ENCODE measurements at regions not wholly inside any gene's neighbourhood (a gene's known extent, or its start where the extent isn't known, plus 50 kb on each side); places are given as distances from the start of the nearest gene placed in this dataset.
"Not testable (repeated sequence)": the region's sequence is repeated elsewhere in the genome, so short reads cannot be mapped to it uniquely, and the experiment has no call there.

GRCh38 chr13:24985107-24985506 lies 110.8 kb upstream of the PABPC3 start:
- intact Hi-C loops (cut with DNase I): no loop called here
- Histone ChIP-seq H3K4me1 (no peaks in the 10 kb centered on the region), H3K4me3 (no peak overlapping the region), H3K9me3 (no peaks in the 10 kb centered on the region), H3K36me3 (no peaks in the 10 kb centered on the region), H3K27ac (no peak overlapping the region), H3K27me3 (ENCODE audit: low read depth) (peaks cover 45% of the 10 kb centered on the region)
- no peak for ATAC-seq
- DNase-seq: no peak
- TF ChIP-seq CTCF (IDR thresholded peaks at IDR 0.05): no peak

- DNase-seq (no peak), ATAC-seq (no peak)
- intact Hi-C loops (cut with DNase I): no loop called here
- no peaks in the 10 kb centered on the region for H3K4me1 ChIP-seq
- H3K36me3 ChIP-seq: no peaks in the 10 kb centered on the region
- TF ChIP-seq CTCF (IDR thresholded peaks at IDR 0.05): no peak
- no peak overlapping the region for H3K27ac ChIP-seq
- no peak overlapping the region for H3K4me3 ChIP-seq
- H3K9me3 ChIP-seq: no peaks in the 10 kb centered on the region
- peaks cover 45% of the 10 kb centered on the region for H3K27me3 ChIP-seq (ENCODE audit: low read depth)
These were observed 110.0 kb upstream of the PABPC3 start for GRCh38 chr13:24985896-24986295.

- Histone ChIP-seq H3K27me3 (ENCODE audit: low read depth) (peaks cover 45% of the 10 kb centered on the region), H3K27ac (no peak overlapping the region), H3K4me1 (no peaks in the 10 kb centered on the region), H3K36me3 (no peaks in the 10 kb centered on the region), H3K4me3 (no peak overlapping the region), H3K9me3 (no peaks in the 10 kb centered on the region)
- ATAC-seq (no peak), DNase-seq (no peak)
- intact Hi-C loops (cut with DNase I): no loop called here
- TF ChIP-seq CTCF (IDR thresholded peaks at IDR 0.05): no peak
These were observed 109.1 kb upstream of the PABPC3 start for GRCh38 chr13:24986826-24987225.

GRCh38 chr13:24989959-24990358 lies 106.0 kb upstream of the PABPC3 start:
- ATAC-seq; DNase-seq; intact Hi-C loops (cut with DNase I); H3K36me3 ChIP-seq; H3K4me3 ChIP-seq; H3K4me1 ChIP-seq; H3K9me3 ChIP-seq; H3K27ac ChIP-seq: not testable (repeated sequence)
- H3K27me3 ChIP-seq (ENCODE audit: low read depth): peaks cover 27% of the 10 kb centered on the region

- ATAC-seq: not testable (repeated sequence)
These were observed 103.0 kb upstream of the PABPC3 start for GRCh38 chr13:24992946-24993345.

GRCh38 chr13:24995225-24995804 lies 100.6 kb upstream of the PABPC3 start:
- DNase-seq (no peak), ATAC-seq (peak; percentile 84 to 90)

More at GRCh38 chr13:24992946-24993345, 103.0 kb upstream of the PABPC3 start:
- H3K4me3 ChIP-seq; H3K36me3 ChIP-seq; H3K9me3 ChIP-seq; intact Hi-C loops (cut with DNase I); DNase-seq; H3K4me1 ChIP-seq; H3K27ac ChIP-seq: not testable (repeated sequence)
- H3K27me3 ChIP-seq (ENCODE audit: low read depth): peaks cover 12% of the 10 kb centered on the region

More at GRCh38 chr13:24995225-24995804, 100.6 kb upstream of the PABPC3 start:
- peak; percentile 76 for TF ChIP-seq CTCF (IDR thresholded peaks at IDR 0.05)
- Histone ChIP-seq H3K27ac (no peak overlapping the region), H3K36me3 (no peaks in the 10 kb centered on the region), H3K27me3 (ENCODE audit: low read depth) (peaks cover 6% of the 10 kb centered on the region), H3K4me1 (no peaks in the 10 kb centered on the region), H3K4me3 (no peak overlapping the region), H3K9me3 (no peaks in the 10 kb centered on the region)
- intact Hi-C loops (cut with DNase I): no loop called here

Measured in lower lobe of right lung (tissue), 2 donors.